Fibroblast of skin of right biceps (primary cell): ENCODE measurements at regions not wholly inside any gene's neighbourhood (a gene's known extent, or its start where the extent isn't known, plus 50 kb on each side); places are given as distances from the start of the nearest gene placed in this dataset.

Experiments used
- DNase-seq: peaks from one replicate; pipeline ENCODE4 v3.0.0-alpha.2; 2013

- DNase-seq, result no peak
Measured at GRCh38 chr7:153247926-153248325, 488.4 kb downstream of the ACTR3B start.

GRCh38 chr7:153258686-153259085 lies 499.1 kb downstream of the ACTR3B start:
- DNase-seq, result no peak

GRCh38 chr7:153276394-153276793 lies 516.8 kb downstream of the ACTR3B start:
- no peak for DNase-seq

- no peak for DNase-seq
Measured at GRCh38 chr7:153286763-153287162, 527.2 kb downstream of the ACTR3B start.

GRCh38 chr7:153290066-153290465 lies 530.5 kb downstream of the ACTR3B start:
- DNase-seq, result no peak

GRCh38 chr7:153297141-153297540 lies 537.6 kb downstream of the ACTR3B start:
- no peak for DNase-seq

- DNase-seq, result no peak
Measured at GRCh38 chr7:153301936-153302335, 542.4 kb downstream of the ACTR3B start.

- DNase-seq, result no peak
Measured at GRCh38 chr7:153320005-153320404, 560.5 kb downstream of the ACTR3B start.

- DNase-seq, result no peak
Measured at GRCh38 chr7:153320681-153321080, 561.1 kb downstream of the ACTR3B start.

GRCh38 chr7:153322991-153323390 lies 563.4 kb downstream of the ACTR3B start:
- DNase-seq, result no peak

- DNase-seq, result no peak
Measured at GRCh38 chr7:153324094-153324493, 564.5 kb downstream of the ACTR3B start.

GRCh38 chr7:153327683-153328082 lies 568.1 kb downstream of the ACTR3B start:
- DNase-seq, result no peak

- no peak for DNase-seq
Measured at GRCh38 chr7:153331427-153331826, 571.9 kb downstream of the ACTR3B start.

GRCh38 chr7:153354071-153354470 lies 594.5 kb downstream of the ACTR3B start:
- no peak for DNase-seq

- no peak for DNase-seq
Measured at GRCh38 chr7:153370092-153370491, 610.5 kb downstream of the ACTR3B start.

GRCh38 chr7:153380636-153381035 lies 621.1 kb downstream of the ACTR3B start:
- no peak for DNase-seq

GRCh38 chr7:153381275-153382040 lies 621.9 kb downstream of the ACTR3B start:
- no peak for DNase-seq

- no peak for DNase-seq
Measured at GRCh38 chr7:153382641-153383101, 623.1 kb downstream of the ACTR3B start.

- no peak for DNase-seq
Measured at GRCh38 chr7:153383781-153384180, 624.2 kb downstream of the ACTR3B start.

- no peak for DNase-seq
Measured at GRCh38 chr7:153385502-153385901, 626.0 kb downstream of the ACTR3B start.

GRCh38 chr7:153386556-153386955 lies 627.0 kb downstream of the ACTR3B start:
- DNase-seq, result no peak

GRCh38 chr7:153388611-153389010 lies 629.1 kb downstream of the ACTR3B start:
- no peak for DNase-seq

GRCh38 chr7:153389261-153389660 lies 629.7 kb downstream of the ACTR3B start:
- no peak for DNase-seq

GRCh38 chr7:153390955-153391354 lies 631.4 kb downstream of the ACTR3B start:
- no peak for DNase-seq

- DNase-seq, result no peak
Measured at GRCh38 chr7:153392726-153393125, 633.2 kb downstream of the ACTR3B start.
